KOPT-K1 (cell line): ENCODE measurements at regions not wholly inside any gene's neighbourhood (a gene's known extent, or its start where the extent isn't known, plus 50 kb on each side); places are given as distances from the start of the nearest gene placed in this dataset.

Experiments
- H3K27ac ChIP-seq: fragments of 200-600 bp; sonication (generic); 2 replicates; pipeline ENCODE4 v1.5.1; 2016; ENCODE audit warnings: antibody characterized with exemption, mild to moderate bottlenecking, low read depth, low read length; ENCODE audit not compliant: poor library complexity, severe bottlenecking
- H3K36me3 ChIP-seq: fragments of 200-600 bp; sonication (generic); 2 replicates; pipeline ENCODE4 v1.5.1; 2017; ENCODE audit warnings: antibody characterized with exemption, mild to moderate bottlenecking, low read length, moderate library complexity; ENCODE audit not compliant: insufficient read depth
- H3K9me3 ChIP-seq: fragments of 200-600 bp; sonication (generic); 2 replicates; pipeline ENCODE4 v1.5.1; 2017; ENCODE audit warnings: antibody characterized with exemption, low read length, mild to moderate bottlenecking; ENCODE audit not compliant: insufficient read depth, poor library complexity, severe bottlenecking

DNA sequence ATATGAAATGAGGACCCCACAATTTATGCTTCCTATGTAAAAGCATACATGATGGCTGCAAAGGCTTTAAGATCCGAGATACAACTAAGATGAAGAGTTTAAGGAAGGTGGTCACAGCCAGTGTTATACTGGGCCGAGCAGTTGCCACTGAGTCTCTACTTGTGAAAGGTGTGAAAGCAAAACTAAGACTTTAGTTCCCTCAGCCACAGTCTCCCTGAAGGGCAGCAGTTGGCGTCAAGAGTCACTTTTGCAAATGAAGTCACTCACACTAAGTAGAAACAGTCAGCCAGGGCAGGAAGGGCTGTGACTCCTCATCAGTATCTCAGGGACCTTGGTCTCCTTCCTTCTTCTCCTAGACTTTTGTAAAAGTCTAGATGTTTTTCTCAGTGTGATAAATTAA is 191.6 kb upstream of the MCHR2 start:
- Histone ChIP-seq H3K27ac (no peak overlapping the region), H3K9me3 (no peaks in the 10 kb centered on the region), H3K36me3 (no peaks in the 10 kb centered on the region)

DNA sequence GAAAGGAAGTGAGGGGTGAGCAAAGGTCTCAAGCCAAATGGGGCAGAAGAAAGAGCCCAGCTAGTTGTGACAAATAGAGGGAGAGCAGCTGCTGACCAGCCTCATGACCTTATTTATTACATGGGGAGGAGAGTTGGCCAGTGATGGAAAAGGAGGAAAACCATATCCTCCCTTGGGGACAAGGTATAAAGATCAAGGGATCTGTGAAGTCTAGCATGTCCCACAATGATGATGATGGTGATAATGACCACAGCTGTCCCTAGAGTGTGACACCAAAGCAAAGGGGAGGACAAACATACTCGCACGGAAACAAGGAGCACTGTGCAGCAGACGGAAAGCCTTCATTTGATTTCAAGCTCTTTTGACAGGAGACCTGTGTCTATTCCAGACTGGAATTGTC is 190.4 kb upstream of the MCHR2 start:
- Histone ChIP-seq H3K36me3 (no peaks in the 10 kb centered on the region), H3K9me3 (no peaks in the 10 kb centered on the region), H3K27ac (no peak overlapping the region)

DNA sequence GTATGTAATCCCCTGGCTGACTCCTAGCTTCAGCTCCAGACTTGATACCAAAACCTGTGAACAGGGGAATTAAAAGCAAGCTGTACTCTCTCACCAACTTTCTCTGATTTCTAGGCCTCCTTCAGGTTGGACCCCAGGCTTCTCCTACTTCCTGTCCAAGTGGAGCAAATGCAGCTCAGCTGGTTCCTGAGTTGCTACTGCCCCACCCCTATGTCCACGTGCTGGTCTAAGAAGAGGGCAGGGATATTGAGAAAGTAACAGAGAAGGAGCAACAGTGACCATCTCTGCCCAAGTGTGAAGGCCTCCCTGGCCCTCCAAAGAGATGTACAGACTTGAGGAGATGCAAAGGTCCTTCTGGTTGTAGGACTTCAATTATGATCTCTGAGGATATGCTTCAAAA is 188.3 kb upstream of the MCHR2 start:
- no peak overlapping the region for H3K27ac ChIP-seq
- H3K36me3 ChIP-seq: no peaks in the 10 kb centered on the region
- no peaks in the 10 kb centered on the region for H3K9me3 ChIP-seq

DNA sequence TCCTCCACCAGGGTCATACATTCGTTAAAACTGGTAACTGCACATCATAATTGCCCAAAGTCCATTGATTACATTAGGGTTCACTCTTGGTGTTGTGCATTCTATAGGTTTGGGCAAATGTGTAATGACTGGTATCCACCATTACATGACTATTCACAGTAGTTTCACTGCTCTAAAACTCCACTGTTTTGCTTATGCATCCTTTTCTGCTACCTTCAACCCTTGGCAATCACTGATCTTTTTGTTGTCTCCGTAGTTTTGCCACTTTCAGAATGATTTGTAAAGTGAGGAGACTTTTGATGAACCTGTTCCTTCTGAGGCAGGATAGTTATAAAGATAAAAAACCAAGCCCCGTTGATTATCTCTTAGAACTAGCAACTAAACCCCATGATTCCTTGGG is 187.3 kb upstream of the MCHR2 start:
- Histone ChIP-seq H3K36me3 (no peaks in the 10 kb centered on the region), H3K9me3 (no peaks in the 10 kb centered on the region), H3K27ac (no peak overlapping the region)

DNA sequence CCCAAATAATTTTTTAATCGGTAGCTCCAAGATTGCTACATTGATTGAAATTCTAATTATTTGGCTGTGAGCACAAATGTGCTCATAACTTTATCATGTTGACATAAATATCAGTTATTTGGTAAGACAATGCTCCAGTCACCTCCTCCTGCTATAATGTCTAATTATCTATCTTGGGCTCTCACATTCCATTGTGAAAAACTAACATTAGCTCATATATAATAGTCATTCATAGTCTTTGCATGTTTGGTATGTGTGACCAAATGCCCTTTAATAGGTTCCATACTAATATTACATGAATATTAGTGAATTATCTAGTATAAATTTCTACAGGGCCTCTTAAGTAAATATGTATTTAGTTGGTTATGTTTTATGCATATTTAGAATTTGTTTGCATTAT is 185.6 kb upstream of the MCHR2 start:
- Histone ChIP-seq H3K36me3 (no peaks in the 10 kb centered on the region), H3K9me3 (no peaks in the 10 kb centered on the region), H3K27ac (no peak overlapping the region)

DNA sequence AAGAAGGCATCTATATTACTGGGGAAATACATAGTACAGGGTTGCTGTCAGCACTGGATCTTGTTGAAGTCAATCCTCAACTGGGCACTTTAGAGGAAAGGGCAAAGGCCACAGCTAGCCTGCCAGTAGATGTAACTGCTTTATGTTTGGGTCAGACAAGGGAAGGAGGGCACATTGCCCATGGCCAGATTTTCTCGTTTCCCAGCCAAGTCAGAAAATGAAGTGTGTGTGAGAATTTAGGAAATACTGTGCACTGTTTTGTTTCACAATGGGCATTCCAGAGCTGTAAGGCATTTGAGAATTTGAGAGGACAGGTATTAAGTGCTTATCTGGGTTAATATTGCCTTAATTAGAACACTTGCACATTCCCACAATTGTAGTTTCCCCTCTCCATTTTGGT is 183.9 kb upstream of the MCHR2 start:
- H3K36me3 ChIP-seq: no peaks in the 10 kb centered on the region
- no peak overlapping the region for H3K27ac ChIP-seq
- H3K9me3 ChIP-seq: no peaks in the 10 kb centered on the region

DNA sequence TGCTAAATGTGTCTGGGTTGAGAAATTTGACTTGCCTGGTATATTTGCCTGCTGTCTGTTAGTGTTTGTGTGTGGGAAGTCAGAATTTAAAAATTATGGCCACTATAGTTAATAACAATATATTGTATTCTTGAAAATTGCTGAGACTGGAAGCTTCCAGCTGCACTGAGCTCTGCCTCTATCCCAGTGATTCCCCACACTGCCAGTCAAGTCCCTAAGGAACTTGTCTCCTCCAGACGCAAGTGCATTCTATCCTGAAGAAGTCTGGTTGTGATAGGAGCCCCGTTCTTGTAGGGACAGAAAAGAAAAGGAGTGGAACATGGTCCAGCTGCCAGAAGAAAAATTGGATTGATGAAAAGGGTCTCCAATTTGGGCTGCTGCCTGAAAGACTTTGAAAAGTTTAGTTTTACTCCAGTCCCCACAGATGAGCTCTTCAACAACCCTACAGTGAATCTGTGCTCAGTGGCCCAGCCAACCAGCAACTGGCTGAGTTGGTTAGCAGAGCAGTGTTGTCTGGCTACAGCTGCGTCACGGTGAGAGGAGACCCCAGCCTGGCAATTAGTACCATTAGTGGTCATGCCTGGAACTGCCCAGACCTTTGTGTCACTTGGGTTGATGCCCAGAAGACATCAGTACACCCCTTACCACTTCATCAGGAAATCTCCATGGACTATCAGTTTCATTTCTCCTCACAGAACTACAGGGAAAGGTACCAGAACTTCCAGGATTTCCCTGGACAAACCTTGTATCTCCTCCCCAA is 183.1 kb upstream of the MCHR2 start:
- H3K9me3 ChIP-seq: no peaks in the 10 kb centered on the region
- H3K27ac ChIP-seq: peak overlapping the region; percentile 17

DNA sequence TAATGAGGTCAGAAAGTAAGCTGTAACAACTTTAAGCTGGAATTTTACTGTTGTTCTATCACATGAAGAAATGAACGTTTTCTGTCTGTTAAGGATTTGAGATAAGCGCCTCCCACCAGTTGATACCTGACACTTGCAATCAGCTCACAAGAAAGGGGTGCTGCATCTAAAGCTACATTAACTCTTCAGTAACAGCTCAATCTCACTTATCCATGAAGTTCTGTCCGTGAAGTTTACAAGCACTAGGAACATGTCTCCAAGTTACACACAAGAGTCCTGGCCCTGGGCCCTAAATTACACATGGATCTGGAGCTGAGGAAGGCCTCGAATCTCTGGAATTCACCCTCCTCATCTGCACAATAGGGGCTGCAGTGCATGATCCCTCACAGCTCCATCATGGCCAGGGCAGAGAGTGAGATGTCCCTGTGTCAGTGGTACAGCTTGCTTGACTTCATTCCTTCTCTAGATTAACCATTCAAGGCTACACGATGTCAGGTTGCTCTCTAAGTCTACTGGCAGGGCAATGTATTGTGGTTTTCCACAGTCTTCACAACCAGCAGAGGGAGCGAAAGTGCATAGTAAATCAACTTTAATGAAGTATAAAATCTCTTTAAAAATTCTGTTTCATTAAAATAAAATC is 182.4 kb upstream of the MCHR2 start:
- peak overlapping the region; percentile 60 for H3K27ac ChIP-seq
- no peaks in the 10 kb centered on the region for H3K9me3 ChIP-seq
- no peaks in the 10 kb centered on the region for H3K36me3 ChIP-seq

More for the DNA sequence above, 183.1 kb upstream of the MCHR2 start:
- H3K36me3 ChIP-seq: no peaks in the 10 kb centered on the region

DNA sequence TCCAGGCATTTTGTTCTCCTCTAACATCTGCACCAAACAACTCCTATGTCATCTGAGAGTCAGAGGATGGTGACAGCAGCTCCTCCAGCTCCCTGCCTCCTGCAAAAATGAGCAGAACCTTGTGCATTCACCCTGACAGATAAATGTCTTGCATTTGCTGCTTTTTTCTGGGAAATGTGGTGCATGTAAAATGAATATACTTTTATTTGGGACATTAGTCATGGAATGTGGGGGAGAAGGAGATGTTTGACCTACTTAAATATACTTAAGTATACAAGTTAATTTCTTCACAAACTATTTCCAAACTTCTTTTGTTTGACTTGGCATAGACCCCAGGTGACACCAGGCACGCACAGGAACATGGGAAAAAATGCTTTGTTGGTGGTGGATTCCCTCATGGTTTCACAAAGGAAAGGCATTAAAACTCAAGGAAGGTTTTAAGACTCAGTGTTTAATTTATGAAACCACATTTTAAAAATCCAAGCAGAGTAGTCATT is 181.8 kb upstream of the MCHR2 start:
- Histone ChIP-seq H3K27ac (peak overlapping the region; percentile 60), H3K9me3 (no peaks in the 10 kb centered on the region), H3K36me3 (no peaks in the 10 kb centered on the region)

DNA sequence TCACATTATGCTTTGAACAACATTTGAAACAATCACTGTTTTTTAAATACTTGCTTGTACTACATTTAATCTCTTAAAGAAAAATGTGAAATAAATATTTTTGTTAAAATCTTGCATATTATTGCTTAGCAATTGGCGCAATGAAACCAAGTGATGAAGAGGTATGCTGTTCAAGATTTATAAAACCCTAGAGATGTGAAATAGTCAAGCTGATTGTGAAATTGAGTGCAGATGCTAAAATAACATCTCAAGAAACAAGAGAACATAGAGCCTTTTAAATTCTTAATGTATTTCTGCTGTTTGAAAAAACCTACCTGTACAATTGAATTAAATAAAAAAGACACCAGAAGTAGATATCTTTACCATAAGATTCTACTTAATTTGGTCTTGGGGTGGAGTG is 179.2 kb upstream of the MCHR2 start:
- Histone ChIP-seq H3K9me3 (no peaks in the 10 kb centered on the region), H3K36me3 (no peaks in the 10 kb centered on the region), H3K27ac (peak overlapping the region; percentile 77)

DNA sequence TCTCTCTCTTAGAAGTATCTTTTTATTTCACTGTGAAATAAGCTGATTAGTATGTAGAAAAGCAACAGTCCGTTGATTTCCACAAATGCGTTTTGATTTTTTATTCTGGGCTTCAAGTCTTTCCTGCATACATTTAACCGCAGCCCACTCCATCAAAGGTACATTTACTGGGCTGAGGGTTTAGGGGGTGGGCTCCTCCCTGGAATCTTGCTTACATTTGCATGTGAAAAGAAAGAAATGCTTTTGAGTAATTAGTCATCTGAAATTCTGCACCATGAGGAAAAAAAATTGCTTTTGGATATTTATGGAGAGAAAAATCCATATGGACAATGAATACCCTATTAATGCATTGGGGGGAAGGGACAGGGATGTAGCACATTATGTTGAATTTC is 178.3 kb upstream of the MCHR2 start:
- Histone ChIP-seq H3K9me3 (no peaks in the 10 kb centered on the region), H3K36me3 (no peaks in the 10 kb centered on the region), H3K27ac (peak overlapping the region; percentile 77)

DNA sequence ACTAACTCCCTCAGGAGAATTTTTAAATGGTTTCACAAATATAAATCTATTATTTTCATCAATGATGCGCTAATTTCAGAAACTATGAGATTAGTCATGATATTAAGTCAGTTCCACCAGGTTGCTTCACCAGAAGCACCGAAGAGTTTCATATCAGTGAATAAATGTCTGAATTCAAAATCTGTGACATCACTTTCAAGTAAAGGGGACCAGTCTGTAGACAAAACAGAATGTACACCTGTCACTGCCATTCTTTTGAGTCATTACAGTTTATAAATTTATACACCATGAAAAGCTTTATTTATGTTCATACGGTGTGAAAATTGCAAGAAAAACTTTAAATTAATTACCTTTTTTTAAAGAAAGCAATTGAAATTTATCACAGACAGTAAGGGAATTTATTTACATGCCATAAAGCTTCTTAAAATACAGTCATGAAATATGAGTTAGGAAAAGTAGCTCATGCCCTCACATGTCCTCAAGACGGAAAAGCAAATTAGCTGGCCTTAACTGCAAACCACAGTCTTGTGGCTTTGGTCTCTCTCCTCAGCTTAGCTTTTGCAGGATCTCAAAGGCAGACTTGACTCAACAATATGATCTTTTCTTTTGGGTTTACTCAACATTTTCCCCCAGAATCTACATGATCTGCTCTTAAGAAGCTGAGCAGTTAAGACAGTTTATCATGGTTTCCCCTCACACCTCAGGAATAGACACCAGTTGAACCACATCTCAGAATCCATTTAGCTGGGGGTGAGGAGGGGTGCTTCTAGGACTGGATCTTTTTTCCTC is 177.7 kb upstream of the MCHR2 start:
- H3K27ac ChIP-seq: peak overlapping the region; percentile 77
- H3K9me3 ChIP-seq: no peaks in the 10 kb centered on the region
- no peaks in the 10 kb centered on the region for H3K36me3 ChIP-seq

DNA sequence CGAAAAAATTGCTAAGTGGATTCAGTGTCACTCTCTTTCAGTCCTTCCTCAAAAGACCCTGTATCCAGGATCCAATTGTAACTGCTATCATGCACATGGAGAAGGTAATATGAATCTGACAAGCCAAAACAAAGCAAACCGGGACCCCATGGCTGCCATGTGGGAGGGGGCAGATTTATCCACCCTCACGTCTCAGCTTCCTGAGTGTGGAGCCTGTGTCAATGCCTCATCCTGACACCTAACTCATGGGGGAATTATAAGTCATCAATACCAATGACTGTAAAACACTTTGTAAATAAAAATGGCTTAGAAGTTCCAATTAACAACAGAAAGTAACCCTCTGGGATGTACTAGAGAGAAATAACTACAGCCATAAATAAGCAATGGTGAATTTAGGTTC is 174.1 kb upstream of the MCHR2 start:
- no peaks in the 10 kb centered on the region for H3K36me3 ChIP-seq
- H3K9me3 ChIP-seq: no peaks in the 10 kb centered on the region
- H3K27ac ChIP-seq: no peak overlapping the region

DNA sequence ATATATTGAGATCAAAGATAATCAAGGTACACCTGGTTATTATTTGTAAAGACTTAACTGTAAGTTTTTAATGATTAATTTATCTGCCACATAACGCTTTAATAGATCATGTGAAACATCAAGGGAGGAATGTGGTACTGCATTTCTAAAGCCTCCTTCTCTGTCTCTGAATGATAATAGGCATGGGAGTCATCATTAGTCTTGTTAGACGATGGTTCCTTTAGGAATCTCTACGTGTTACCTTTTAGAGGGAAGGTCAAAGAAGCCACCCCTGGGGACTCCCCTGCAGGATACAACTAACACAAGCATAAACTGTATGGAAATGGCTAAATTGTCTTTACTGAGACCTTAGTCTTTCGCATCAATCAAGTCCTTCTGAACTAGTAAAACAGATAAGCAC is 173.6 kb upstream of the MCHR2 start:
- no peak overlapping the region for H3K27ac ChIP-seq
- no peaks in the 10 kb centered on the region for H3K36me3 ChIP-seq
- no peaks in the 10 kb centered on the region for H3K9me3 ChIP-seq

DNA sequence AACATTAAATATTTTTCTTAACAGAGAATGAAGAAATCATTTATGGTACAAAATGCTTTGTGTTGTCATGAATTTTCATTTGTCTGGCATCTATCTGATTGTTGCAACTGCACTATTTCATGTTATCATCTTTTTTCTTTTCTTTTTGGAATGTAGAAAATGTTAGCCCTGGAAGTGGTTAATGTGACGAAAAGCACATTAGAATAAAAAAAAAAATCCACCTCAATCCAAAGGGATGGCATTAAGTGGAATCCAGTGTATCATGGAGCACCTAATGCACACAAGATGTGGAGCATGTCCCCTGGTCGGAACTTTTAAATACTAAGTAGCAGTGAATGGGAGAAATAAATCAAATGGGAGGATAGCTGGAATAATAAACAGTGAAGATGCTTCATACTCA is 172.9 kb upstream of the MCHR2 start:
- Histone ChIP-seq H3K36me3 (no peaks in the 10 kb centered on the region), H3K9me3 (no peaks in the 10 kb centered on the region), H3K27ac (no peak overlapping the region)
